ENCODE measurements at regions not wholly inside any gene's neighbourhood (a gene's known extent, or its start where the extent isn't known, plus 50 kb on each side); places are given as distances from the start of the nearest gene placed in this dataset.

- intact Hi-C loops (cut with DNase I), result no loop called here
- ATAC-seq (no peak), DNase-seq (ENCODE audit: low spot score) (no peak)
Measured at GRCh38 chr1:18001725-18002124, 105.9 kb upstream of the IGSF21 start.

- intact Hi-C loops (cut with DNase I), result no loop called here
Measured at GRCh38 chr1:18004278-18004677, 103.3 kb upstream of the IGSF21 start.

GRCh38 chr1:18005238-18005637, 102.4 kb upstream of the IGSF21 start:
- peak; percentile 39 for ATAC-seq
- intact Hi-C loops (cut with DNase I), result no loop called here
- no peak for DNase-seq (ENCODE audit: low spot score)

More at GRCh38 chr1:18004278-18004677, 103.3 kb upstream of the IGSF21 start:
- DNase-seq (ENCODE audit: low spot score) (no peak), ATAC-seq (no peak)

GRCh38 chr1:18007391-18008041, 100.1 kb upstream of the IGSF21 start:
- DNase-seq (ENCODE audit: low spot score), result no peak
- intact Hi-C loops (cut with DNase I), result no loop called here
- ATAC-seq, result no peak

- ATAC-seq (no peak), DNase-seq (ENCODE audit: low spot score) (no peak)
- intact Hi-C loops (cut with DNase I), result no loop called here
Measured at GRCh38 chr1:18008081-18008480, 99.5 kb upstream of the IGSF21 start.

- ATAC-seq, result no peak
- intact Hi-C loops (cut with DNase I), result no loop called here
- DNase-seq (ENCODE audit: low spot score), result no peak
Measured at GRCh38 chr1:18009055-18009454, 98.5 kb upstream of the IGSF21 start.

- ATAC-seq (no peak), DNase-seq (ENCODE audit: low spot score) (no peak)
- intact Hi-C loops (cut with DNase I), result no loop called here
Measured at GRCh38 chr1:18009478-18009961, 98.1 kb upstream of the IGSF21 start.

- DNase-seq (ENCODE audit: low spot score) (no peak), ATAC-seq (no peak)
- intact Hi-C loops (cut with DNase I), result no loop called here
Measured at GRCh38 chr1:18010408-18010807, 97.2 kb upstream of the IGSF21 start.

- ATAC-seq, result no peak
- intact Hi-C loops (cut with DNase I), result no loop called here
Measured at GRCh38 chr1:18010945-18011344, 96.7 kb upstream of the IGSF21 start.

GRCh38 chr1:18011703-18012102, 95.9 kb upstream of the IGSF21 start:
- no peak for DNase-seq (ENCODE audit: low spot score)
- intact Hi-C loops (cut with DNase I), result no loop called here
- no peak for ATAC-seq

More at GRCh38 chr1:18010945-18011344, 96.7 kb upstream of the IGSF21 start:
- DNase-seq (ENCODE audit: low spot score), result no peak

GRCh38 chr1:18012686-18013085, 94.9 kb upstream of the IGSF21 start:
- intact Hi-C loops (cut with DNase I), result no loop called here
- DNase-seq (ENCODE audit: low spot score), result no peak
- ATAC-seq, result no peak

- ATAC-seq (no peak), DNase-seq (ENCODE audit: low spot score) (no peak)
- intact Hi-C loops (cut with DNase I), result no loop called here
Measured at GRCh38 chr1:18013216-18013615, 94.4 kb upstream of the IGSF21 start.

- intact Hi-C loops (cut with DNase I), result no loop called here
- DNase-seq (ENCODE audit: low spot score) (no peak), ATAC-seq (no peak)
Measured at GRCh38 chr1:18015719-18016118, 91.9 kb upstream of the IGSF21 start.

GRCh38 chr1:18018366-18018765, 89.2 kb upstream of the IGSF21 start:
- DNase-seq (ENCODE audit: low spot score), result no peak
- no peak for ATAC-seq
- intact Hi-C loops (cut with DNase I), result no loop called here

GRCh38 chr1:18020021-18020817, 87.4 kb upstream of the IGSF21 start:
- DNase-seq (ENCODE audit: low spot score), result no peak
- intact Hi-C loops (cut with DNase I), result no loop called here
- ATAC-seq, result no peak

- no peak for ATAC-seq
- intact Hi-C loops (cut with DNase I), result no loop called here
- no peak for DNase-seq (ENCODE audit: low spot score)
Measured at GRCh38 chr1:18021242-18021641, 86.4 kb upstream of the IGSF21 start.

- DNase-seq (ENCODE audit: low spot score), result no peak
- intact Hi-C loops (cut with DNase I), result no loop called here
Measured at GRCh38 chr1:18032172-18032859, 75.3 kb upstream of the IGSF21 start.

GRCh38 chr1:18035145-18035544, 72.5 kb upstream of the IGSF21 start:
- no peak for DNase-seq (ENCODE audit: low spot score)
- intact Hi-C loops (cut with DNase I), result no loop called here
- no peak for ATAC-seq

More at GRCh38 chr1:18032172-18032859, 75.3 kb upstream of the IGSF21 start:
- ATAC-seq, result no peak

- DNase-seq (ENCODE audit: low spot score) (no peak), ATAC-seq (no peak)
- intact Hi-C loops (cut with DNase I), result no loop called here
Measured at GRCh38 chr1:18037651-18038050, 69.9 kb upstream of the IGSF21 start.

GRCh38 chr1:18038051-18038450, 69.5 kb upstream of the IGSF21 start:
- no peak for DNase-seq (ENCODE audit: low spot score)
- no peak for ATAC-seq
- intact Hi-C loops (cut with DNase I), result no loop called here

Measured in sciatic nerve (tissue), 2 donors.